ENCODE measurements at regions not wholly inside any gene's neighbourhood (a gene's known extent, or its start where the extent isn't known, plus 50 kb on each side); places are given as distances from the start of the nearest gene placed in this dataset.

- peaks cover 17% of the 10 kb centered on the region for H3K4me1 Mint-ChIP-seq (ENCODE audit: low read depth)
- Histone ChIP-seq H3K27me3 (ENCODE audit: control insufficient read depth in 1 of 2, insufficient read depth in 2 of 2, low read length in 2 of 2) (no peaks in the 10 kb centered on the region), H3K27ac (ENCODE audit: low read depth in 1 of 2, low read length in 2 of 2) (no peak overlapping the region), H3K4me3 (ENCODE audit: low read length) (no peak overlapping the region), H3K4me1 (ENCODE audit: insufficient read depth, low read length) (no peaks in the 10 kb centered on the region), H3K36me3 (ENCODE audit: insufficient read depth, low read length) (no peaks in the 10 kb centered on the region), H3K9me3 (ENCODE audit: control insufficient read depth in 1 of 2, insufficient read depth in 1 of 2, low read length in 2 of 2) (no peaks in the 10 kb centered on the region)
- H3K9me3 Mint-ChIP-seq, result no peaks in the 10 kb centered on the region
- DNase-seq, result peak in 2 of 14 experiments; percentile 10 to 15
- peak; percentile 54 for ATAC-seq (ENCODE audit: poor library complexity)
- H3K27me3 Mint-ChIP-seq, result no peaks in the 10 kb centered on the region
- no peaks in the 10 kb centered on the region for H3K36me3 Mint-ChIP-seq (ENCODE audit: low read depth)
- peak overlapping the region; percentile 12 for H3K4me3 Mint-ChIP-seq
- no peak for TF ChIP-seq CTCF (IDR thresholded peaks at IDR 0.05)
- intact Hi-C loops (cut with DNase I, micrococcal nuclease), result no loop called here
- ChIA-PET POLR2A (no interaction called here), CTCF (no interaction called here)
- H3K27ac Mint-ChIP-seq, result peak overlapping the region; percentile 64
Observed at GRCh38 chr4:79603681-79604080, 195.7 kb upstream of the GK2 start.

- Mint-ChIP-seq H3K27me3 (no peaks in the 10 kb centered on the region), H3K36me3 (ENCODE audit: low read depth) (no peaks in the 10 kb centered on the region), H3K27ac (no peak overlapping the region), H3K9me3 (no peaks in the 10 kb centered on the region), H3K4me3 (no peak overlapping the region), H3K4me1 (ENCODE audit: low read depth) (peaks cover 15% of the 10 kb centered on the region)
- POLR2A ChIA-PET, result interaction anchor here (0.6 kb wide), 1 partner anchor 12 kb away, joined by 4 read pairs; no protein-coding TSS in a partner anchor
- Histone ChIP-seq H3K27ac (ENCODE audit: low read depth in 1 of 2, low read length in 2 of 2) (no peak overlapping the region), H3K27me3 (ENCODE audit: control insufficient read depth in 1 of 2, insufficient read depth in 2 of 2, low read length in 2 of 2) (no peaks in the 10 kb centered on the region), H3K9me3 (ENCODE audit: control insufficient read depth in 1 of 2, insufficient read depth in 1 of 2, low read length in 2 of 2) (no peaks in the 10 kb centered on the region), H3K36me3 (ENCODE audit: insufficient read depth, low read length) (no peaks in the 10 kb centered on the region), H3K4me1 (ENCODE audit: insufficient read depth, low read length) (no peaks in the 10 kb centered on the region), H3K4me3 (ENCODE audit: low read length) (no peak overlapping the region)
- no peak for ATAC-seq (ENCODE audit: poor library complexity)
- CTCF ChIA-PET, result no interaction called here
- no peak for TF ChIP-seq CTCF (IDR thresholded peaks at IDR 0.05)
- DNase-seq, result no peak
- intact Hi-C loops (cut with DNase I, micrococcal nuclease), result no loop called here
Observed at GRCh38 chr4:79599691-79600090, 191.7 kb upstream of the GK2 start.

- no peaks in the 10 kb centered on the region for H3K9me3 ChIP-seq (ENCODE audit: control insufficient read depth in 1 of 2, insufficient read depth in 1 of 2, low read length in 2 of 2)
- no peak for DNase-seq
- ChIA-PET CTCF (interaction anchor here (1.2 kb wide), 1 partner anchor 9 kb away, joined by 4 read pairs; no protein-coding TSS in a partner anchor), POLR2A (interaction anchor here (0.6 kb wide), 1 partner anchor 12 kb away, joined by 4 read pairs; no protein-coding TSS in a partner anchor)
- intact Hi-C loops (cut with DNase I, micrococcal nuclease), result no loop called here
- H3K27me3 Mint-ChIP-seq, result no peaks in the 10 kb centered on the region
- no peaks in the 10 kb centered on the region for H3K27me3 ChIP-seq (ENCODE audit: control insufficient read depth in 1 of 2, insufficient read depth in 2 of 2, low read length in 2 of 2)
- H3K4me3 ChIP-seq (ENCODE audit: low read length), result no peak overlapping the region
- H3K4me3 Mint-ChIP-seq, result no peak overlapping the region
- peaks cover 6% of the 10 kb centered on the region for H3K4me1 Mint-ChIP-seq (ENCODE audit: low read depth)
- no peaks in the 10 kb centered on the region for H3K36me3 Mint-ChIP-seq (ENCODE audit: low read depth)
- no peak for TF ChIP-seq CTCF (IDR thresholded peaks at IDR 0.05)
- H3K9me3 Mint-ChIP-seq, result no peaks in the 10 kb centered on the region
- H3K27ac ChIP-seq (ENCODE audit: low read depth in 1 of 2, low read length in 2 of 2), result no peak overlapping the region
- H3K36me3 ChIP-seq (ENCODE audit: insufficient read depth, low read length), result no peaks in the 10 kb centered on the region
- ATAC-seq (ENCODE audit: poor library complexity), result no peak
- no peaks in the 10 kb centered on the region for H3K4me1 ChIP-seq (ENCODE audit: insufficient read depth, low read length)
- H3K27ac Mint-ChIP-seq, result no peak overlapping the region
Observed at GRCh38 chr4:79598801-79599200, 190.8 kb upstream of the GK2 start.
